KBM-7 (cell line): ENCODE measurements at regions not wholly inside any gene's neighbourhood (a gene's known extent, or its start where the extent isn't known, plus 50 kb on each side); places are given as distances from the start of the nearest gene placed in this dataset.

Experiments used
- DNase-seq: peaks from one replicate; pipeline ENCODE4 v3.0.0-alpha.2; 2015
- in situ Hi-C: fragments of 300-500 bp; cut with MboI; formaldehyde crosslinking; loops from 2 replicates; pipeline ENCODE4 v1.14.3; 2020; ENCODE audit warnings: low sequenced_read_pairs, low pct_unique_long_range_greater_than_20kb, mixed read lengths

- in situ Hi-C loops: loop anchor here (25.0 kb wide), 1 partner anchor 442 kb away; no protein-coding TSS in a partner anchor
- DNase-seq: peak; percentile 64
Measured at GRCh38 chr12:11595080-11595479, 54.4 kb upstream of the ETV6 start.

DNA sequence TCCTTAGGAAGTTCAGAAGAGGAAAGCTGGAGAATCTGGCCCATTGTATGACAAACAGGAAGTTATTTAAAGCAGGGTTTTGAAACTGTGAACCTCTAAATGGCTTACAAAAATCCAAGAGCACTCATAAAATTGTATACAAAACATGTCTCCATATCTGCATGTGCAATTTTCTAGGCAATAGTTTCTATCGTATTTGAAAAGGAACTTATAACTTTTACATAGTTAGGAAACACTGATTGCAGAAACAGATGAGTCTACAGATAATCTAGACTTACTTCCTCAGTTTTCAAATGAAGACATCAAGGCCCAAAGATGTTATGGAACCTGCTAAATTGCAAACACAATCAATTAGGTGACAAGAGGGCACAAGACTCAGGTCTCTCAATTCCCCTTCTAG is 53.3 kb upstream of the ETV6 start:
- peak; percentile 38 for DNase-seq
- in situ Hi-C loops: loop anchor here (25.0 kb wide), 1 partner anchor 441 kb away; no protein-coding TSS in a partner anchor

GRCh38 chr12:11598900-11599299 is 50.6 kb upstream of the ETV6 start:
- in situ Hi-C loops: loop anchor here (25.0 kb wide), 1 partner anchor 438 kb away; no protein-coding TSS in a partner anchor

More at GRCh38 chr12:11598900-11599299, 50.6 kb upstream of the ETV6 start:
- DNase-seq: no peak
